ENCODE measurements at regions not wholly inside any gene's neighbourhood (a gene's known extent, or its start where the extent isn't known, plus 50 kb on each side); places are given as distances from the start of the nearest gene placed in this dataset.

GRCh38 chr14:98897605-98898309 is 374.2 kb downstream of the BCL11B start:
- no peak overlapping the region for H3K27ac ChIP-seq
- TF ChIP-seq CTCF (conservative IDR thresholded peaks at IDR 0.05) (no peak), ZFX (IDR thresholded peaks at IDR 0.05) (no peak)

- H3K27ac ChIP-seq, result no peak overlapping the region
- no peak for TF ChIP-seq CTCF (conservative IDR thresholded peaks at IDR 0.05)
- no peak for TF ChIP-seq ZFX (IDR thresholded peaks at IDR 0.05)
Observed at GRCh38 chr14:98899441-98899840, 372.6 kb downstream of the BCL11B start.

GRCh38 chr14:98900236-98900635 is 371.8 kb downstream of the BCL11B start:
- H3K27ac ChIP-seq, result no peak overlapping the region
- no peak for TF ChIP-seq CTCF (conservative IDR thresholded peaks at IDR 0.05)
- no peak for TF ChIP-seq ZFX (IDR thresholded peaks at IDR 0.05)

- TF ChIP-seq ZFX (IDR thresholded peaks at IDR 0.05), result no peak
- no peak for TF ChIP-seq CTCF (conservative IDR thresholded peaks at IDR 0.05)
- no peak overlapping the region for H3K27ac ChIP-seq
Observed at GRCh38 chr14:98900798-98901197, 371.2 kb downstream of the BCL11B start.

GRCh38 chr14:98901511-98902205 is 370.3 kb downstream of the BCL11B start:
- TF ChIP-seq CTCF (conservative IDR thresholded peaks at IDR 0.05), result no peak
- no peak for TF ChIP-seq ZFX (IDR thresholded peaks at IDR 0.05)
- H3K27ac ChIP-seq, result no peak overlapping the region

- H3K27ac ChIP-seq, result no peak overlapping the region
- no peak for TF ChIP-seq ZFX (IDR thresholded peaks at IDR 0.05)
Observed at GRCh38 chr14:98903371-98903770, 368.6 kb downstream of the BCL11B start.

GRCh38 chr14:98904677-98905076 is 367.3 kb downstream of the BCL11B start:
- no peak for TF ChIP-seq ZFX (IDR thresholded peaks at IDR 0.05)
- no peak for TF ChIP-seq CTCF (conservative IDR thresholded peaks at IDR 0.05)
- no peak overlapping the region for H3K27ac ChIP-seq
